Ovary (tissue), 7 donors: ENCODE measurements at regions not wholly inside any gene's neighbourhood (a gene's known extent, or its start where the extent isn't known, plus 50 kb on each side); places are given as distances from the start of the nearest gene placed in this dataset.

Experiments
- DNase-seq, 5 donors: peaks; one replicate each; pipeline ENCODE4 v3.0.0-alpha.2; 2019 to 2020
- H3K27ac ChIP-seq, 2 donors: fragments of 200-600 bp; one replicate each; pipeline versions ENCODE4 v1.5.1 to v1.8.0; 2019 to 2022
- H3K27me3 ChIP-seq: fragments of 200-600 bp; one replicate; pipeline ENCODE4 v1.8.0; 2022
- H3K36me3 ChIP-seq: fragments of 200-600 bp; sonication (generic); one replicate; pipeline ENCODE4 v1.5.1; 2019
- H3K4me1 ChIP-seq: one replicate; pipeline ENCODE4 v1.8.1; 2013; ENCODE audit warnings: mild to moderate bottlenecking, moderate library complexity; ENCODE audit not compliant: insufficient read depth
- H3K4me3 ChIP-seq: fragments of 200-600 bp; sonication (generic); one replicate; pipeline ENCODE4 v1.5.1; 2017
- H3K9me3 ChIP-seq, 2 donors: fragments of 200-600 bp in 1 of 2; sonication (generic) in 1 of 2; one replicate each; pipeline versions ENCODE4 v1.5.1 to v1.8.1; 2013 to 2019; ENCODE audit warnings: mild to moderate bottlenecking in 1 of 2, moderate library complexity in 1 of 2
- EP300 ChIP-seq: sonication (generic); formaldehyde crosslinking; IDR thresholded peaks from one replicate; pipeline ENCODE4 v1.6.1; 2017; ENCODE audit warnings: antibody characterized with exemption
- POLR2A ChIP-seq: fragments of 450-650 bp; IDR thresholded peaks from one replicate; pipeline ENCODE4 v1.6.1; 2017; ENCODE audit warnings: antibody characterized with exemption, mild to moderate bottlenecking, moderate library complexity
- WGBS, 3 donors: extraction: QIAGEN DNeasy Blood & Tissue Kit in 1 of 3; methylation state at CpG; one replicate each; pipeline versions ENCODE4 v1.1.5 to v1.1.7; 2013 to 2017; 5-methylcytosine and 5-hydroxymethylcytosine counted together
- intact Hi-C, 4 donors: fragments of 100-400 bp; cut with DNase I; formaldehyde crosslinking; loops; one replicate each; pipeline versions ENCODE4 v1.11.0 to v1.15.1; 2022 to 2023
- TF ChIP-seq, protein P1 (sequence below), 3 donors: fragments of 450-650 bp in 2 of 3; fragments of 200-600 bp in 1 of 3; IDR thresholded peaks; one replicate each; pipeline versions ENCODE4 v1.5.1 to v1.8.0; 2016 to 2022; ENCODE audit warnings: antibody characterized with exemption in 3 of 3, mild to moderate bottlenecking in 1 of 3
- donor health status: DM: no; HTN: no; CAD: no; lungs with moderate emphysema.
- donor health status: DM: no; HTN: no; CAD: no.
- donor health status: Bipolar disorder and iron deficiency.
- donor health status: DM: no; HTN: no; CAD: no.
- donor health status: DM: yes; HTN: yes; CAD: no.

- Histone ChIP-seq H3K4me3 (no peak overlapping the region), H3K4me1 (peaks cover 2% of the 10 kb centered on the region), H3K27ac (no peak overlapping the region), H3K27me3 (no peaks in the 10 kb centered on the region), H3K9me3 (no peaks in the 10 kb centered on the region), H3K36me3 (no peaks in the 10 kb centered on the region)
- DNase-seq: no peak
- TF ChIP-seq EP300 (no peak), POLR2A (no peak)
- TF ChIP-seq, protein P1, sequence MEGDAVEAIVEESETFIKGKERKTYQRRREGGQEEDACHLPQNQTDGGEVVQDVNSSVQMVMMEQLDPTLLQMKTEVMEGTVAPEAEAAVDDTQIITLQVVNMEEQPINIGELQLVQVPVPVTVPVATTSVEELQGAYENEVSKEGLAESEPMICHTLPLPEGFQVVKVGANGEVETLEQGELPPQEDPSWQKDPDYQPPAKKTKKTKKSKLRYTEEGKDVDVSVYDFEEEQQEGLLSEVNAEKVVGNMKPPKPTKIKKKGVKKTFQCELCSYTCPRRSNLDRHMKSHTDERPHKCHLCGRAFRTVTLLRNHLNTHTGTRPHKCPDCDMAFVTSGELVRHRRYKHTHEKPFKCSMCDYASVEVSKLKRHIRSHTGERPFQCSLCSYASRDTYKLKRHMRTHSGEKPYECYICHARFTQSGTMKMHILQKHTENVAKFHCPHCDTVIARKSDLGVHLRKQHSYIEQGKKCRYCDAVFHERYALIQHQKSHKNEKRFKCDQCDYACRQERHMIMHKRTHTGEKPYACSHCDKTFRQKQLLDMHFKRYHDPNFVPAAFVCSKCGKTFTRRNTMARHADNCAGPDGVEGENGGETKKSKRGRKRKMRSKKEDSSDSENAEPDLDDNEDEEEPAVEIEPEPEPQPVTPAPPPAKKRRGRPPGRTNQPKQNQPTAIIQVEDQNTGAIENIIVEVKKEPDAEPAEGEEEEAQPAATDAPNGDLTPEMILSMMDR (IDR thresholded peaks at IDR 0.05): no peak
- 89 to 92% (median 90%) methylated on average over 8 of the region's 8 CpGs for WGBS, 3 donors
- intact Hi-C loops: loop anchor here in 3 of 4 donors (10.0 kb wide), 3 partner anchors 78 to 212 kb away; no protein-coding TSS in a partner anchor
Observed at GRCh38 chr12:67442896-67443295, 173.7 kb downstream of the CAND1 start.

DNA sequence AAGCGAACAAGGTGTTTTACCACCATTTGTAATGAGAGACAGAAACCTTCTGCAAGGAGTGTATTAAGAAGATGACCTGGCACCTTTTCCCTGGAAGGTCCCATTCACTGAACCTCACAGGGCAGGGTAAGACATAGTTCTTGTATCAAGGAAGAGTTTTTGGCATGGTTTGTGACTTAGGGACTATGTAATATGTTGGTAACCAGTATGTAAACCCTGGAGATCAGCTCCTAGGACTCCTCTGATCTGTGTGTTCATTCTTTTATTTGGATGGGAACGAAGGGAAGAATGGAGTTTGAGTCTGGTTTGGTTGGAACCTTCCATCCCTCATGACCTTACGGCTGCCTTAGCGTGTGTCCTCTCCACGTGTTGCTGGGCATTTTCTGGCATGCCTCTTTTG is 175.4 kb downstream of the CAND1 start:
- Histone ChIP-seq H3K9me3 (no peaks in the 10 kb centered on the region), H3K27me3 (no peaks in the 10 kb centered on the region), H3K4me1 (peaks cover 2% of the 10 kb centered on the region), H3K36me3 (no peaks in the 10 kb centered on the region), H3K27ac (no peak overlapping the region), H3K4me3 (no peak overlapping the region)
- 74 to 87% (median 82%) methylated on average over 5 of the region's 5 CpGs for WGBS, 3 donors
- TF ChIP-seq POLR2A (no peak), EP300 (no peak)
- TF ChIP-seq, protein P1 (IDR thresholded peaks at IDR 0.05): no peak
- no peak for DNase-seq
- intact Hi-C loops: loop anchor here in 3 of 4 donors (10.0 kb wide), 3 partner anchors 80 to 210 kb away; no protein-coding TSS in a partner anchor

DNA sequence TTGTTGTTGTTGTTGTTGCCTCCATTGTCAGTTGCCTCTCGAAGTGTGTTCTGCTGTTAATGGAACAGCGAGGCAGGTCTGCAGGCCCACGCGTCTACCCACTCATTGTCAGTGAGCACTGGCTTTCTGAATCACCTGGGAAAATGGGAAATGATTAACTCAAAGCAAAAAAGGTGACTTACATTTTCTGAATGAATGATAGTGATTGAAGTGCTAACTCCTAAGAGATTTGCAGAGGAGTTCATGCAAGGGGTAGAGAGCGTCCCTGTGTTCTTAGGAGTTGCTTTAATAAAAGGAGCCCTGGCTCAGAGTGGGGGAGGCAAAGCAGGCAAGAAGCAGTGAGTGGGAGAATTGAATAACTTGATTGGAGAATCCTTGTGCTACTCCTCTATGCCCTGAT is 177.6 kb downstream of the CAND1 start:
- H3K27ac ChIP-seq: no peak overlapping the region
- no peaks in the 10 kb centered on the region for H3K36me3 ChIP-seq
- H3K27me3 ChIP-seq: no peaks in the 10 kb centered on the region
- peaks cover 2% of the 10 kb centered on the region for H3K4me1 ChIP-seq
- no peak overlapping the region for H3K4me3 ChIP-seq
- no peak for TF ChIP-seq EP300
- TF ChIP-seq, protein P1 (IDR thresholded peaks at IDR 0.05): no peak
- TF ChIP-seq POLR2A: no peak
- H3K9me3 ChIP-seq: no peaks in the 10 kb centered on the region
- intact Hi-C loops: loop anchor here in 3 of 4 donors (10.0 kb wide), 3 partner anchors 82 to 208 kb away; no protein-coding TSS in a partner anchor
- 83 to 94% (median 93%) methylated on average over 5 of the region's 5 CpGs for whole genome bisulfite sequencing, 3 donors
- DNase-seq: no peak

DNA sequence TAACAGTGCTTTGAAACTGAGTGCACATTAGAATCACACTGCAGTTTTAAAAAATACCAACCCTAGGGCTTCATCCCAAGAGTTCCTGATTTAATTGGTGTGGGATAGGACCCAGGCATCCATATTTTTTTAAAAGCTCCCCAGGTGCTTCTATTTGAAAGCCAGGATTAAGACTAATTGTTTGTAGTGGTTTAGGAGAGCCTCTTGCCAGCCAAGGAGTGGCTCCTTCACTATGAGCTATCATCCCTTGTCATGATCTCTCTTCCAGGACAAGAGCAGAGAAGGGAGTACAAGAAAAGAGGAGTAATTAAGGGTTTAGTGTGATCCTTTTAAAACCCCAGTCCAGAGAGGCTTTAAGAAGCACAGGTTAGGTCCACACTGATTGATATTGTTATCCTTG is 178.0 kb downstream of the CAND1 start:
- Histone ChIP-seq H3K4me1 (peaks cover 2% of the 10 kb centered on the region), H3K27me3 (no peaks in the 10 kb centered on the region), H3K9me3 (no peaks in the 10 kb centered on the region), H3K27ac (no peak overlapping the region), H3K4me3 (no peak overlapping the region), H3K36me3 (no peaks in the 10 kb centered on the region)
- intact Hi-C loops: loop anchor here in 3 of 4 donors (10.0 kb wide), 3 partner anchors 82 to 208 kb away; no protein-coding TSS in a partner anchor
- TF ChIP-seq POLR2A (no peak), EP300 (no peak)
- TF ChIP-seq, protein P1 (IDR thresholded peaks at IDR 0.05): no peak
- DNase-seq: no peak
